MM.1S (cell line): ENCODE measurements at regions not wholly inside any gene's neighbourhood (a gene's known extent, or its start where the extent isn't known, plus 50 kb on each side); places are given as distances from the start of the nearest gene placed in this dataset.

Experiments used
- CTCF ChIP-seq: fragments of 300-600 bp; sonication (generic); IDR thresholded peaks from 2 replicates; pipeline ENCODE4 v1.5.1; 2016; ENCODE audit warnings: antibody characterized with exemption, low read length, mixed read lengths
- EZH2 ChIP-seq: fragments of 300-600 bp; sonication (generic); optimal IDR thresholded peaks from 2 replicates; pipeline ENCODE3; 2017; ENCODE audit warnings: low read depth, mild to moderate bottlenecking, antibody characterized with exemption, low read length, mixed read lengths
- EZH2phosphoT487 ChIP-seq: fragments of 300-600 bp; sonication (generic); IDR thresholded peaks from 2 replicates; pipeline ENCODE4 v1.6.1; 2018; ENCODE audit warnings: antibody characterized with exemption, low read length

DNA sequence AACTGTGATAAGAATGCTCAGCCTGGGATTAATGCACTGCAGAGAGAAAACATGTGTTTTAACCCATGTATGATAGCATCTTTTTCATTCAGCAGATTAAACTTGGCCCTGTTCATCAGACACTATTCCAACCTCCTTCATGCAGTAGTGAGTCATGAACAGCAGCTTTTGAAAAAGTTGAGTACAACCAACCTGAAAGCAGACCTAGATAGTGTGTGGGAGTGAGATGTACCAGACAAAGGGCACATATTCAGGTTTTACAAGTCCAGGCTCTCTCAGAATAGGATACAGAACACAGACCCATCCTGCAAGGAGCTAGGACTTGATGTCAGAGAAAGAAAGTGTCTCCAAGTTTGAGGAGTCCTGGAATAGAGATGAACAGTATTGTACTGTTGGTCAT is 237.3 kb upstream of the STS start:
- no peak for TF ChIP-seq EZH2phosphoT487
- TF ChIP-seq CTCF = no peak
- TF ChIP-seq EZH2 = no peak
